Type B pancreatic cell (in vitro differentiated cells): ENCODE measurements at regions not wholly inside any gene's neighbourhood (a gene's known extent, or its start where the extent isn't known, plus 50 kb on each side); places are given as distances from the start of the nearest gene placed in this dataset.

Experiments
- DNase-seq: peaks from one replicate; pipeline ENCODE4 v3.0.0; 2021; ENCODE audit warnings: mixed read lengths; ENCODE audit not compliant: unreplicated experiment; ENCODE audit errors: extremely low spot score
- H3K27ac Mint-ChIP-seq: 2 replicates; pipeline ENCODE4 v1.8.0; 2021; ENCODE audit warnings: mild to moderate bottlenecking, mixed read lengths
- H3K27me3 Mint-ChIP-seq: 2 replicates; pipeline ENCODE4 v1.8.0; 2021; ENCODE audit warnings: mixed read lengths
- H3K36me3 Mint-ChIP-seq: 2 replicates; pipeline ENCODE4 v1.8.0; 2021; ENCODE audit warnings: mixed read lengths
- H3K4me1 Mint-ChIP-seq: one replicate; pipeline ENCODE4 v1.8.0; 2021; ENCODE audit warnings: mixed read lengths; ENCODE audit not compliant: unreplicated experiment
- H3K4me3 Mint-ChIP-seq: 2 replicates; pipeline ENCODE4 v1.8.0; 2021; ENCODE audit warnings: mild to moderate bottlenecking, mixed read lengths
- H3K9me3 Mint-ChIP-seq: 2 replicates; pipeline ENCODE4 v1.8.0; 2021; ENCODE audit warnings: mixed read lengths
- TF ChIP-seq, protein P1 (sequence below): fragments of 200-600 bp; sonication (generic); conservative IDR thresholded peaks from 2 replicates; pipeline ENCODE4 v1.5.0; 2021; ENCODE audit warnings: antibody characterized with exemption, mild to moderate bottlenecking

DNA sequence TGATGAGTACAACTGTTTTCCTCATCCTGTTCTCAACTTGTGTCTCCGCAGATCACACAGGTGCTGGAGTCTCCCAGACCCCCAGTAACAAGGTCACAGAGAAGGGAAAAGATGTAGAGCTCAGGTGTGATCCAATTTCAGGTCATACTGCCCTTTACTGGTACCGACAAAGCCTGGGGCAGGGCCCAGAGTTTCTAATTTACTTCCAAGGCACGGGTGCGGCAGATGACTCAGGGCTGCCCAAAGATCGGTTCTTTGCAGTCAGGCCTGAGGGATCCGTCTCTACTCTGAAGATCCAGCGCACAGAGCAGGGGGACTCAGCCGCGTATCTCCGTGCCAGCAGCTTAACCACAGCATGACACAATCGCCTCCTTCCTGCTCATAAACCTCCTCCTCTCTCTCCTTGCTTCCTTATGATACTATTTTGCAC is 126.7 kb upstream of the PRSS58 start:
- TF ChIP-seq, protein P1, sequence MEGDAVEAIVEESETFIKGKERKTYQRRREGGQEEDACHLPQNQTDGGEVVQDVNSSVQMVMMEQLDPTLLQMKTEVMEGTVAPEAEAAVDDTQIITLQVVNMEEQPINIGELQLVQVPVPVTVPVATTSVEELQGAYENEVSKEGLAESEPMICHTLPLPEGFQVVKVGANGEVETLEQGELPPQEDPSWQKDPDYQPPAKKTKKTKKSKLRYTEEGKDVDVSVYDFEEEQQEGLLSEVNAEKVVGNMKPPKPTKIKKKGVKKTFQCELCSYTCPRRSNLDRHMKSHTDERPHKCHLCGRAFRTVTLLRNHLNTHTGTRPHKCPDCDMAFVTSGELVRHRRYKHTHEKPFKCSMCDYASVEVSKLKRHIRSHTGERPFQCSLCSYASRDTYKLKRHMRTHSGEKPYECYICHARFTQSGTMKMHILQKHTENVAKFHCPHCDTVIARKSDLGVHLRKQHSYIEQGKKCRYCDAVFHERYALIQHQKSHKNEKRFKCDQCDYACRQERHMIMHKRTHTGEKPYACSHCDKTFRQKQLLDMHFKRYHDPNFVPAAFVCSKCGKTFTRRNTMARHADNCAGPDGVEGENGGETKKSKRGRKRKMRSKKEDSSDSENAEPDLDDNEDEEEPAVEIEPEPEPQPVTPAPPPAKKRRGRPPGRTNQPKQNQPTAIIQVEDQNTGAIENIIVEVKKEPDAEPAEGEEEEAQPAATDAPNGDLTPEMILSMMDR = no peak
- H3K9me3 Mint-ChIP-seq = no peaks in the 10 kb centered on the region
- H3K4me1 Mint-ChIP-seq = peaks cover 7% of the 10 kb centered on the region
- H3K27ac Mint-ChIP-seq = no peak overlapping the region
- H3K36me3 Mint-ChIP-seq = no peaks in the 10 kb centered on the region
- DNase-seq = no peak
- no peak overlapping the region for H3K4me3 Mint-ChIP-seq
- peaks cover 3% of the 10 kb centered on the region for H3K27me3 Mint-ChIP-seq

DNA sequence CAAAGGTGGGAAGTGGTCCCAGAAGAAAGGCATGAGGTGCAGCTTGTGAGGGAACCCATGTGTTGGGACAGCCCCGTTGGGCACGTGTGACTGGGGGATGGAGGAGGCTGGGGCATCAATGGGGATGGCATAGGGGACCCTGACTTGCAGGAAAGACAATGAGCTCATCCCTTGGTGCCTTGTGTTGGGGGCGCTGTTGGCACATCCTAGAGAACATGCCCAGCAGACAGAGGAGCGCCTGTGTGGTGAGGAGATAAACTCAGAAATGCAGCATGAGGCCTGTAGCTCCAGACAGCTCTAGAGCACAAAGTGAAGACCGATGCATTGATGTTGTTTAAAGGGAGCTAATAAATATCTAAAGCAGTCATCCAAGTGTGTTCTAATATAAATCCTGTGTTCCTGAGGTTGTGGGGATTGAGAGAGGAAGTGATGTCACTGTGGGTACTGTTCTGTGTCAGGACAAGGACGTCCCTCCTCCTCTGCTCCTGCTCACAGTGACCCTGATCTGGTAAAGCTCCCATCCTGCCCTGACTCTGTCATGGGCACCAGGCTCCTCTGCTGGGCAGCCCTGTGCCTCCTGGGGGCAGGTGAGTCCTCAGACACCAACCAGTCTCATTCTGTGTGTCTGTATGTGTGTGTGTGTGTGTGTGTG is 126.1 kb upstream of the PRSS58 start:
- Mint-ChIP-seq H3K36me3 (no peaks in the 10 kb centered on the region), H3K9me3 (no peaks in the 10 kb centered on the region), H3K4me1 (peaks cover 5% of the 10 kb centered on the region), H3K4me3 (no peak overlapping the region), H3K27ac (no peak overlapping the region), H3K27me3 (peaks cover 3% of the 10 kb centered on the region)
- DNase-seq = no peak
- TF ChIP-seq, protein P1 = no peak

DNA sequence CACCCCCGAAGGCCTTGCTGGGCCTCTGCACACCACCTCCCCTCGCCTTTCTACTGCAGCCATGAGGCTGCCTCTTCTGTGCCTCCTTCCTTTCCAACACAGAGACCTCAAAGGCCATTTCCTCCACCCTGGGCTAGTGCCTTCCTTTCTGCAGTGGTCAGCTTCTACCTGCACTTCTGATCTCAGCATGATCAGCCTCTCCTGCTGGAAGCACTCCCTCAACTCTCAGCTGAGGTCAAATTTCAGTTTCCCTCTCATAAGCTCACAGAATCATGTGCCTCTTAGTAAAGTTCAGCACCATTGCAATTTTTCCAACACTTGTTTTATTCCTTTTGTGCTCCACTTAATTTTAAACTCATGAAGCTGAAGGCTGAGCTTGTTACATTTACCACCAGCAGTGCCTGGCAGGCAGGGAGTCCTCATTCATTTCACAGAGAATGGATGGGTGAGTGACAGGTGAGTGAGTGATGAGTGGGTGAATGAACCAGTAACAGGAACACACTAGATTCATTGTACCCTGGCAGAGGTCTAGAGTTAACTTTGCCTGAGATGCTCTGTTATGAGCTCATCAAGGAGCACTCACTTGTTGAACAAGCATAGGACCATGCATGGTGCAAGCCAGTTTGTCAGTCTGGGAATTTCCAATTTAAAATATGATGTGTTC is 124.0 kb upstream of the PRSS58 start:
- no peak overlapping the region for H3K4me3 Mint-ChIP-seq
- H3K27me3 Mint-ChIP-seq = peaks cover 3% of the 10 kb centered on the region
- TF ChIP-seq, protein P1 = no peak
- no peak overlapping the region for H3K27ac Mint-ChIP-seq
- H3K4me1 Mint-ChIP-seq = peaks cover 5% of the 10 kb centered on the region
- no peaks in the 10 kb centered on the region for H3K9me3 Mint-ChIP-seq
- H3K36me3 Mint-ChIP-seq = no peaks in the 10 kb centered on the region
- DNase-seq = no peak

DNA sequence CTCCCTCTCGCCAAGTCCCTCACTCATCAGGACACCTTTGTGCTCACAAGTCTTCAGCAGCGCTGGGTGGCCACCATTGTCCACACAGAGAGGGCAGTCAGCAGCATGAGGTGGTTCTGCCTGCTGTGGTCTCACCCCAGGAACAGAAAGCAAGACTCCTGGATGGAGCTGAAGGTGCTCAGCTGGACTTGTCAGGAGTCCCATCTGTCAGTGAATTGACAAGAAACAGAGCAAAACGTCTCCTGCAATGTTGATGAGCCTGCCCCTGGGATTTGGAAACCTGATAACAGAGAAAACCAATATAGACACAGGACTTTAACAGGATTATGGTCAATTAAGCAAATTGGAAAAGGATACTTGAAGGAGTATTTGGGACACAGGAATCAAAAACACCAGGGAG is 122.2 kb upstream of the PRSS58 start:
- no peak overlapping the region for H3K27ac Mint-ChIP-seq
- peaks cover 3% of the 10 kb centered on the region for H3K27me3 Mint-ChIP-seq
- DNase-seq = no peak
- H3K4me3 Mint-ChIP-seq = no peak overlapping the region
- H3K36me3 Mint-ChIP-seq = no peaks in the 10 kb centered on the region
- H3K4me1 Mint-ChIP-seq = peaks cover 11% of the 10 kb centered on the region
- H3K9me3 Mint-ChIP-seq = no peaks in the 10 kb centered on the region
- TF ChIP-seq, protein P1 = no peak

DNA sequence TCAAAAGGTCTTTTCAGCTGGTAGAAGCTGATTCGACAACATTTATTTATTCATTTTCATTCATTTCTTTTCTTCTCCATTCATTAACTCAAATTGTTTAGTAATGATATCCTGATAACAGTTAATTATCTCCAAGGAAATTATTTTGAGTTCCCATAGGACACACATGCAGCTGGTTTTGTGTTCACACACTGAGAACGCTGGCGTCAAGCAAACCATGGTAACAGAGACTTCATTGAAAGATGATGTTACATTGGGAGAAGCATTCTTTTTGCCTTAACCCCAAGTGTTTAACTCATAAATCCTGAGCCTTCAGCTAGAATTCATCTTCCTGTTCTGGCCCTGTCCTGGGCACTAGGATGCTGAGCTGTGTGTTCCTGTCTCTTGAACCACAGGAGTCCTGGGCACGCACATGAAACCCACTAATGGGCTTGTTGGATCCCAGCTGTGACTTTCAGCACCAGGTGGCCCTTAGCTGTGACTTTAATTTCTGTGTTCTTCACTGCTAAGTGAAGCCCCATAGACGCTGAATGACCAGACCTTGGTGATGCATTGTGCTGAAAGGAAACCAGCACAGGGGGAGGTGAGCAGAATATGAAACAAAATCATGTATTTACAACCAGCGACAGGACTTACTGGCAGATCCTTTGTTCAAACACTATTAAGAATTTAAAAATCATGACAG is 121.5 kb upstream of the PRSS58 start:
- H3K27ac Mint-ChIP-seq = no peak overlapping the region
- peaks cover 3% of the 10 kb centered on the region for H3K27me3 Mint-ChIP-seq
- no peak for DNase-seq
- TF ChIP-seq, protein P1 = no peak
- no peak overlapping the region for H3K4me3 Mint-ChIP-seq
- peaks cover 11% of the 10 kb centered on the region for H3K4me1 Mint-ChIP-seq
- no peaks in the 10 kb centered on the region for H3K9me3 Mint-ChIP-seq
- no peaks in the 10 kb centered on the region for H3K36me3 Mint-ChIP-seq
